GM19452 (cell line): ENCODE measurements at regions not wholly inside any gene's neighbourhood (a gene's known extent, or its start where the extent isn't known, plus 50 kb on each side); places are given as distances from the start of the nearest gene placed in this dataset.

Source experiments
- ATAC-seq: cut with Tn5 transposase; IDR thresholded peaks from one replicate; pipeline ENCODE4 v1.9.1; 2021; ENCODE audit not compliant: unreplicated experiment

- ATAC-seq, result no peak
Measured at GRCh38 chr4:155616117-155616516, 50.5 kb upstream of the GUCY1A1 start.

- peak; percentile 57 for ATAC-seq
Measured at GRCh38 chr4:155615081-155615887, 51.4 kb upstream of the GUCY1A1 start.

- ATAC-seq, result no peak
Measured at GRCh38 chr4:155614111-155614762, 52.4 kb upstream of the GUCY1A1 start.

GRCh38 chr4:155612074-155612473 is 54.6 kb upstream of the GUCY1A1 start:
- ATAC-seq, result no peak

- ATAC-seq, result no peak
Measured at GRCh38 chr4:155611501-155611900, 55.1 kb upstream of the GUCY1A1 start.

- ATAC-seq, result no peak
Measured at GRCh38 chr4:155610143-155610542, 56.5 kb upstream of the GUCY1A1 start.

GRCh38 chr4:155609455-155610059 is 57.1 kb upstream of the GUCY1A1 start:
- peak; percentile 92 for ATAC-seq

GRCh38 chr4:155608225-155608885 is 58.3 kb upstream of the GUCY1A1 start:
- ATAC-seq, result no peak

GRCh38 chr4:155607481-155607880 is 59.2 kb upstream of the GUCY1A1 start:
- no peak for ATAC-seq

- no peak for ATAC-seq
Measured at GRCh38 chr4:155604718-155605626, 61.7 kb upstream of the GUCY1A1 start.

GRCh38 chr4:155603360-155603891 is 63.2 kb upstream of the GUCY1A1 start:
- no peak for ATAC-seq

GRCh38 chr4:155602351-155603140 is 64.1 kb upstream of the GUCY1A1 start:
- no peak for ATAC-seq

- no peak for ATAC-seq
Measured at GRCh38 chr4:155600244-155600643, 66.4 kb upstream of the GUCY1A1 start.

GRCh38 chr4:155599596-155599995 is 67.1 kb upstream of the GUCY1A1 start:
- no peak for ATAC-seq

GRCh38 chr4:155599085-155599484 is 67.6 kb upstream of the GUCY1A1 start:
- ATAC-seq, result no peak

GRCh38 chr4:155597933-155598451 is 68.7 kb upstream of the GUCY1A1 start:
- no peak for ATAC-seq

- ATAC-seq, result no peak
Measured at GRCh38 chr4:155597281-155597680, 69.4 kb upstream of the GUCY1A1 start.

- no peak for ATAC-seq
Measured at GRCh38 chr4:155593793-155594192, 72.9 kb upstream of the GUCY1A1 start.

- ATAC-seq, result no peak
Measured at GRCh38 chr4:155592938-155593297, 73.7 kb upstream of the GUCY1A1 start.
